ENCODE measurements at regions not wholly inside any gene's neighbourhood (a gene's known extent, or its start where the extent isn't known, plus 50 kb on each side); places are given as distances from the start of the nearest gene placed in this dataset.

DNA sequence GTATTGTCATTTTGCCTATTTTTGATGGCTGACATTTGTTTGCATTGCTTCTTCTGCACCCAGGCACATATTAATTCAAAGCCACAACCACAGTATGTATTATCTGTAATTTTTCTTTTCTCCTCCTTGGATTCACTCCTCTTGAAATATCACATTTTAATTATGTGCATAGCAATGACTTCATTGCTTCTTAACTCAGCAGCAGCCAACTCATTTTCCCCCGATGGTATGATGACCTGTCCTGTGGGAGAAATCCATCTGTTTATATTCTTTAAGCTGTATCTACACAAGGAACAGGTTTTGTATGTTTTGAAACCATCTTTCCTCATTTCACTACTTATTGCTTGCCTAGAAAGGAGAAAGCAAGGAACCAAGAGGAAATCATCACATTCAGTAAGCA, 588.8 kb downstream of the INHBA start:
- no peaks in the 10 kb centered on the region for H3K27me3 Mint-ChIP-seq (ENCODE audit: low read depth)

DNA sequence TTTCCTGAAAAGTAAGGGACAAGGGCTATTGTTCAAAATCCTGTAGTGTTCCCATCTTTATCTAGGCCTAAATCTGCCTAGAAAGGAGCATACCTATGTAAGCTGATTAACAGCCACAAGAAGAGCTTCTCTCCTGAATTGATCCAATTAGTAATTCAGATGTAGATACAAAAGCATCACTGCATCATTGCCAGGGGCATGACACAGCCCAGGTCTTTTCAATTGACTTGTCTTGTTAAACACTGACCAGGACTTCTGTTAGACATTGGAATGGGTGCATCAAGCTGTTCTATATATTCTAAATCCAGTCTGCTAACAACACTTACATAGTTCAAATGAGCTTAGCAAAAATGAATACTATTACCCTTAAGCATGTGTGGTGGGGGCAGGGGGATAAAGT, 589.2 kb downstream of the INHBA start:
- Mint-ChIP-seq H3K4me3 (no peak overlapping the region), H3K4me1 (ENCODE audit: low read depth) (no peaks in the 10 kb centered on the region), H3K9me3 (peaks cover 4% of the 10 kb centered on the region), H3K27me3 (ENCODE audit: low read depth) (no peaks in the 10 kb centered on the region), H3K36me3 (ENCODE audit: low read depth) (no peaks in the 10 kb centered on the region), H3K27ac (no peak overlapping the region)
- no peak for DNase-seq (ENCODE audit: low spot score)

More for the DNA sequence above, 588.8 kb downstream of the INHBA start:
- Mint-ChIP-seq H3K9me3 (peaks cover 4% of the 10 kb centered on the region), H3K4me3 (no peak overlapping the region), H3K4me1 (ENCODE audit: low read depth) (no peaks in the 10 kb centered on the region), H3K27ac (no peak overlapping the region), H3K36me3 (ENCODE audit: low read depth) (no peaks in the 10 kb centered on the region)
- DNase-seq (ENCODE audit: low spot score), result no peak

DNA sequence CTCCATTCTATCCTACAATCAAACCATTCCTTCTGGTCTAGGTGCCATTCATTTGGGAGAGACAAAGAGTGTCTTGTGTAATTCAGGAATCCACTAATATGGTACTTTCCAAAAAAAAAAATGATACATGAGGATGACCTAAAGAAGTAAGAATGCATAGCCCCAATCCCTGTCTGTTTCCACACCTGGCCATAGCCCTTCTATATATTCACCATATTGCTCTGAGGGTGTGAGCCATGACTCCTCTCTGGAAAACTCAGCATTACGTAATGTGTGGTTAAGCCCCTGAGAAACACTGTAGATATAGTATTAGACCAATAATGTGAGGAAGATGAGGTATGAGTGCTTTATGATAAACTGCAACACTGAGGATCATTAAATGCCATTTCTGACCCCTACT, 592.7 kb downstream of the INHBA start:
- H3K36me3 Mint-ChIP-seq (ENCODE audit: low read depth), result no peaks in the 10 kb centered on the region
- peaks cover 4% of the 10 kb centered on the region for H3K9me3 Mint-ChIP-seq
- H3K4me1 Mint-ChIP-seq (ENCODE audit: low read depth), result no peaks in the 10 kb centered on the region
- DNase-seq (ENCODE audit: low spot score), result no peak
- no peak overlapping the region for H3K4me3 Mint-ChIP-seq
- H3K27me3 Mint-ChIP-seq (ENCODE audit: low read depth), result no peaks in the 10 kb centered on the region
- no peak overlapping the region for H3K27ac Mint-ChIP-seq

DNA sequence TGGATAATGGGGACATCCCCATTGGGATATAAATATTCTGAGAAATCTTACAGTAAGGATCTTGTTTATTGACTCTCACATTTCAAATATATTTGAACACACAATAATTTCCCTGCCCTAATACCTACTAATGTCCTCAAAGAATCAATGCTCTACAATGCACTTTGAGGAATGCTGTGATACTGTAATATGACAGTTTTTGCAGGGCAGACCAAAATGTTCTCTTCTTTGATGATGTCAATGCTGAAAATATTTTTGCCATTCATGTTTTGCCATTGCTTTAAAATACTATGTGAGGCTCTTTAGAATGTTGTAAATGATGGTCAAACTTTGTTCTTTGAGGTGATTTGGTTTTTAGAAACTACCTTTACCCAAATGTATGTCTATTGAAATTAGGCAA, 594.1 kb downstream of the INHBA start:
- Mint-ChIP-seq H3K27me3 (ENCODE audit: low read depth) (no peaks in the 10 kb centered on the region), H3K36me3 (ENCODE audit: low read depth) (no peaks in the 10 kb centered on the region), H3K4me1 (ENCODE audit: low read depth) (no peaks in the 10 kb centered on the region), H3K27ac (no peak overlapping the region), H3K4me3 (no peak overlapping the region), H3K9me3 (peaks cover 4% of the 10 kb centered on the region)
- DNase-seq (ENCODE audit: low spot score), result no peak

DNA sequence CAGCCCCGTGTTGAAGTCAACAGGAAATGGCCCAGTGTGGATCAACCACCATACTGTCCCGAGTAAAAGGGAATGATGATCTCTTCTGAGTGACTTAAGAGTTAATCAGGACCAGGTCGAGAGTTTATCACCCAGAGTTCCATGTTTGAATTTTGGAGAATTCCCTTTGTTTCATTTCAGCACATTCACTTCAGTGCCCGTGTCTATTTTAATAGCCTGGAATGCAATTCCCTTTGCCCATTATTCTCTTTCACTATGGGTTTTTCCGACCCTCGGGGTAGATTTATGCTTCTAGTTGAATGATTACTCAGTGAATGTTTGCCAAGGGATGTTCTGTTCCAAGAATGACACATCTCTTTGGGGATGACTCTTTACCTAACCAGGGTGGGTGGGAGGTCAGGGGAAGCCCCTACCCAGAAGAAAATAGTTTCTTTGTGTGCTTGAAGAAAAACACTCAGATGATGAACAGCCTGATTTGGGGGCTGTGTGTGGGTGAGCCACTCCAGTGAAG, 594.9 kb downstream of the INHBA start:
- no peak overlapping the region for H3K27ac Mint-ChIP-seq

DNA sequence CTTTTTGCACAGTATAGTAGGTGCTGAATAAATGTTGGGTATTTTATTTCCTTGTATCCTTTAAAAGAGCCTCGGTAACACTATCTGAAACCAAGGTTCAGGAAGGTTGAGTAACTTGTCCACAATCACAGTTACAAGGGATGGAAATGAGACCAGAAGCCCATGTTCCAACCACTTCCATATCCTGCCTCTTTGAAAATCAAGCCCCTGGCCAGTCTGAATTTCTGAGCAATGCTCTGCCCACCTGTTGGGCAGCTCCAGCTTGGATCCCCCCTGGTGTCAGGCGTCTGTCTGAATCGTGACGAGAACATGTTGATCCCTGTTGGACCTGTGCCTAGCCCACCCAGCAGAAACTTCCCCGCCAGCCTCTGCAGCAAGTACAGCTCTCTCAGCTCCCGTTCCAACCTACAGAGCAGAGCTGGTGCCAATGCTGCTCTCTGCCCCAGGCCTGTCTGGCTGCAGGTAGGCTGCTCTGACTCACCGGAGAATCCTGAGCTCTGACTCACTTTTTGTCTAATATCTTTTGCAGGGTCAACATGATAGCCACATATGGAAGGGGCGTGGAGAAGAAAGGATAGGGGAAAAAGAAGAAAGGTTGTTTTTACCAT, 595.5 kb downstream of the INHBA start:
- Mint-ChIP-seq H3K4me1 (ENCODE audit: low read depth) (no peaks in the 10 kb centered on the region), H3K27ac (no peak overlapping the region), H3K27me3 (ENCODE audit: low read depth) (no peaks in the 10 kb centered on the region), H3K36me3 (ENCODE audit: low read depth) (no peaks in the 10 kb centered on the region), H3K9me3 (peaks cover 4% of the 10 kb centered on the region), H3K4me3 (no peak overlapping the region)
- DNase-seq (ENCODE audit: low spot score), result no peak

More for the DNA sequence above, 594.9 kb downstream of the INHBA start:
- Mint-ChIP-seq H3K36me3 (ENCODE audit: low read depth) (no peaks in the 10 kb centered on the region), H3K4me1 (ENCODE audit: low read depth) (no peaks in the 10 kb centered on the region), H3K9me3 (peaks cover 4% of the 10 kb centered on the region), H3K27me3 (ENCODE audit: low read depth) (no peaks in the 10 kb centered on the region), H3K4me3 (no peak overlapping the region)
- DNase-seq (ENCODE audit: low spot score), result no peak

DNA sequence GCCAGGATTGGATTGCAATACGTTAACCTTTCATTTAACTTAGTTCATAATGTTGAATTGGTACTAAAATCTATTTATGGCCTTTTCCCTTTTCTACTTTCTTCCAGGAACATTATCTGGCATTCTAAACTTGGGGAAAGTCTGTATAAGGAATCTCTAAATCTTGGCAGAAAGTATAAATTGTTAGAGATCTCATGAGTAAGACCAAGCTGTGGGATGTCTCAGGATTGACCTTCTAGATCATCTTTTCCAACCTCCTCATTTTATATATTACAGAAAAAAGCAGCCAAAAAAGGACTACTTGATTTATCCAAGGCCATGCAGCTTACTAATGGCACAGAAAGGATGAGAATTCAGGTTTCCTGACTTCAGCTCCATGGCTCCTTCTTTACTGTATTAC, 598.3 kb downstream of the INHBA start:
- Mint-ChIP-seq H3K4me3 (no peak overlapping the region), H3K4me1 (ENCODE audit: low read depth) (no peaks in the 10 kb centered on the region), H3K27ac (no peak overlapping the region), H3K9me3 (peaks cover 4% of the 10 kb centered on the region), H3K27me3 (ENCODE audit: low read depth) (no peaks in the 10 kb centered on the region), H3K36me3 (ENCODE audit: low read depth) (no peaks in the 10 kb centered on the region)
- DNase-seq (ENCODE audit: low spot score), result no peak

DNA sequence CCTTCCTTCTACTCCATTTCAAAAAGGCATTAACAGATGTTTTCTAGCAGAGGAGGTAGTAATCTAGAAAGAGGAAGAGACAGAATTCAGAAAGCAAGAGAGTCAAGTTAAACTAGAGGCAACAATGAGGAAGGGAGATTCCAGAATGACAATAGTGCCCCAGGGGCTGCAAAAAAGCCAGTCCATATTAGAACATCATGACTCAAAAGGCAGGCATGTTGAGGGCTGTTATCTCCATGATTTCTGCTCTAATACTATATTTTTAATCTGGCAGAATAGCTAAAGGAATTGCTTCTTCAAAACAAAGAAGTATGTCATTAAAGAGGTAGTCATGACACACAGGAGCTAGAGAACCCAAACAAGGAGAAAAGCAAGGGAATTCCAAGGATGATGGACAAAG, 599.6 kb downstream of the INHBA start:
- Mint-ChIP-seq H3K4me3 (no peak overlapping the region), H3K9me3 (peaks cover 4% of the 10 kb centered on the region), H3K27ac (no peak overlapping the region), H3K27me3 (ENCODE audit: low read depth) (no peaks in the 10 kb centered on the region), H3K36me3 (ENCODE audit: low read depth) (no peaks in the 10 kb centered on the region), H3K4me1 (ENCODE audit: low read depth) (no peaks in the 10 kb centered on the region)
- DNase-seq (ENCODE audit: low spot score), result no peak

DNA sequence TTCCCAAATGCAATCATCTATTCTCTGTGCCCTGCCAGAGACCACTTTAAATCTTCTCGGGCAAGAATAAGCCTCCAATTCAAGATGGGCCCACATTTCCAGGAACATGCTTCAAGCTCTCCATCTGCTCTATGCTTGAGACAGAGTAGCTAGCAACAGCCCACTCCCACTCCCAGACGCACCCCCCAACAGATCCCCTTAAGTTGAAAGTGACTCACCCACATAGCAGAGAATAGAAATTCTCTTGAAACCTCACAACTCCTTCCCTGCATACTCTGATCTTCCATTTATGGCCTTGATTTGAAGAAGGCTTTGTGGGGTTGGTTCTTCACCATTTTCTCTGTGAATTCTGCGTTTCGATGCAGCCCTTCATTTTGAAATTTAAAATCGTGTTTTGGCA, 604.0 kb downstream of the INHBA start:
- H3K4me3 Mint-ChIP-seq, result no peak overlapping the region
- peaks cover 4% of the 10 kb centered on the region for H3K9me3 Mint-ChIP-seq
- H3K4me1 Mint-ChIP-seq (ENCODE audit: low read depth), result no peaks in the 10 kb centered on the region
- DNase-seq (ENCODE audit: low spot score), result no peak
- H3K36me3 Mint-ChIP-seq (ENCODE audit: low read depth), result no peaks in the 10 kb centered on the region
- no peaks in the 10 kb centered on the region for H3K27me3 Mint-ChIP-seq (ENCODE audit: low read depth)
- no peak overlapping the region for H3K27ac Mint-ChIP-seq

DNA sequence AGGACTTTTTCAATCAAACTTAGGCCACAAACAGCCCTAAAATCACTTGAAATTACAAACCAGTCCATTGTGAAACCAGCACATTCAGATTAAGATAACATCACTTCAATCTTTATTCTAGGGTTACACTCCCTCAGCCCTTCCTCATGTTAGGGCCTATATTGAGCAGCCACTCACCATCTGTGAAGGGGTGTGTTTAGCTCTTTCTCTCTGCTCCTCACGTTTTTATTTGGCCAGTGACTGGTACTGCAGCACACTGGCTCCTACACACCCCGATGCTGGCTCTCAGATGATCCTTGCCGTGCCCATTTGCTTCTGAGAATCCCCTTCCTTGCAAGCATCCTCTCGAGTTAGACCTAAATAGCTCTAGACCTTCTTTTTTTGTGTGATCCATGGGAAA, 604.5 kb downstream of the INHBA start:
- Mint-ChIP-seq H3K9me3 (peaks cover 4% of the 10 kb centered on the region), H3K4me1 (ENCODE audit: low read depth) (no peaks in the 10 kb centered on the region), H3K27me3 (ENCODE audit: low read depth) (no peaks in the 10 kb centered on the region), H3K36me3 (ENCODE audit: low read depth) (no peaks in the 10 kb centered on the region), H3K4me3 (no peak overlapping the region), H3K27ac (no peak overlapping the region)
- DNase-seq (ENCODE audit: low spot score), result no peak

DNA sequence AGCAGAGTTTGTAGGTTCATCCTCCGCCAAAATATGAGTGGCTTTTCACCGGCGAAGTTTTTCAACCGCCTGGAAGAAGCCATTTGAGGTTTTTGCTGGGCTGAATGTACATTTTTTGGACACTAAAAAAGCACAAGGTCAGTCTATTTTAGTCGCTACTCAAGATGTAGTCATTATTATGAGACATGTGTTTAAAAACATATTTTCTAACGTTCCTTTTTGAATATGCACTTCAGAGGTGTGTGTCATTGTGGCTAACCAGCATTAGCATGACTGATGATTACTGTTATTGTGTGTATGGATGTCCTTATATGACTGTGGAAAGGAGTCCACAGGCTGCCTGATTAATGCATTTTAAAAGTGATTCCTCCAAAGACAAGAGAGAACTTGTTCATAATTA, 605.4 kb downstream of the INHBA start:
- no peaks in the 10 kb centered on the region for H3K4me1 Mint-ChIP-seq (ENCODE audit: low read depth)
- no peaks in the 10 kb centered on the region for H3K27me3 Mint-ChIP-seq (ENCODE audit: low read depth)
- no peak for DNase-seq (ENCODE audit: low spot score)
- H3K36me3 Mint-ChIP-seq (ENCODE audit: low read depth), result no peaks in the 10 kb centered on the region
- no peak overlapping the region for H3K27ac Mint-ChIP-seq
- peaks cover 4% of the 10 kb centered on the region for H3K9me3 Mint-ChIP-seq
- H3K4me3 Mint-ChIP-seq, result no peak overlapping the region

DNA sequence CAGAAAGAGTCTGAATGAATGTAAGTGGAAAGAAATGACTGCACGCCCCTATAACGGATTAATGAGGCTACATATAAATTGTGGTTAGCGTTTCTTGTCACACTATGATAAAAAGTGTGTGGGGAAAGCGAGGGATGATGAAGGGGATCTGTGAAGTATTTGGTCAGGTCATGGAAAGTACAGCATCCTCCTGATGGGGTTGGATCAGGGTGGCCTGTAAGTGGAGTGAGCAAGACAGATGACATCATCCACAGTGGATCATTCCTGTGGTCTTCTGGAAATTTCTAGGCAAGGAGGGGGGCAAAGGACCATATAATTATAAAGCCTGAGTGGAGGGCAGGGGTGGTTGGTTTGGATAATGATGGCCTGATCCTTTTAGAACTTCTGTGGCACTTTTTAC, 606.0 kb downstream of the INHBA start:
- H3K9me3 Mint-ChIP-seq, result peaks cover 4% of the 10 kb centered on the region
- H3K4me3 Mint-ChIP-seq, result no peak overlapping the region

DNA sequence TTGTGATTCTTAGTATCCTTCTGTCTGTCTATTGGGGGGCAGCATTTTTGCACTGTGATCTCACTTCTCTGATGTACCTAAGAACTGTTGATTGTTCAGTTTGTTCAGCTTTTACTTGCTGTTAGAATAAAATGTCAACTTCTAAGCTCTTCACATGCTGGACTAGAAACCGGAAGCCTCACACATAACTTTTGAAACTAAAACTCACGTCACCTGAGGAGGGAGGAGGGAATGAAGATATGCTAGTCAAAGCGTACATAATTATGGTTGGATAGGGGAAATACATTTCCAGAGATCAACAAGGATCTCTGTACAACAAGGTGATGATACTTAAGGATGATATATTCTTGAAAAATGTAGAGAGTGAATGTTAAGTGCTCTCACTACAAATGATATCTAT, 609.7 kb downstream of the INHBA start:
- Mint-ChIP-seq H3K27ac (no peak overlapping the region), H3K27me3 (ENCODE audit: low read depth) (no peaks in the 10 kb centered on the region), H3K36me3 (ENCODE audit: low read depth) (no peaks in the 10 kb centered on the region), H3K4me3 (no peak overlapping the region), H3K4me1 (ENCODE audit: low read depth) (no peaks in the 10 kb centered on the region), H3K9me3 (no peaks in the 10 kb centered on the region)
- DNase-seq (ENCODE audit: low spot score), result no peak

More for the DNA sequence above, 606.0 kb downstream of the INHBA start:
- no peak overlapping the region for H3K27ac Mint-ChIP-seq
- H3K4me1 Mint-ChIP-seq (ENCODE audit: low read depth), result no peaks in the 10 kb centered on the region
- no peak for DNase-seq (ENCODE audit: low spot score)
- H3K27me3 Mint-ChIP-seq (ENCODE audit: low read depth), result no peaks in the 10 kb centered on the region
- H3K36me3 Mint-ChIP-seq (ENCODE audit: low read depth), result no peaks in the 10 kb centered on the region

DNA sequence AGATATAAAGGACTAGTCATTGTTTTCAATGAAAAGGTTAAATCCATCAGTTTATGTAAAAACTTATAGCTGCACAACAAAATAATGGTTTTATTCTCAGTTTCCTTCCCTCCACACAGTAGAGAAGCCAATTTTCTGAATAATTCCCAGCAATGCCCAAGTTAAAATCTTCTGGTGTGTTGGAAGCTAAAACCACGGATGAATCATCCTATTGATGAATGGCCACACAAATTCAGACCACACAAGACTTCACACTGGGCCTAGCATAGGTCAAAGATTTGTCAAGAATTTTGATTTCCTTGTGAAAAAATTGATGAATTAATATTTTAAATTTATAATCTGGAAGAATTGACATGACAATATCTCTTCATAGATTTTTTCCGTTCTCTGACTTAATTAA, 617.6 kb downstream of the INHBA start:
- peaks cover 4% of the 10 kb centered on the region for H3K9me3 Mint-ChIP-seq
- no peak for DNase-seq (ENCODE audit: low spot score)
- H3K4me1 Mint-ChIP-seq (ENCODE audit: low read depth), result no peaks in the 10 kb centered on the region

DNA sequence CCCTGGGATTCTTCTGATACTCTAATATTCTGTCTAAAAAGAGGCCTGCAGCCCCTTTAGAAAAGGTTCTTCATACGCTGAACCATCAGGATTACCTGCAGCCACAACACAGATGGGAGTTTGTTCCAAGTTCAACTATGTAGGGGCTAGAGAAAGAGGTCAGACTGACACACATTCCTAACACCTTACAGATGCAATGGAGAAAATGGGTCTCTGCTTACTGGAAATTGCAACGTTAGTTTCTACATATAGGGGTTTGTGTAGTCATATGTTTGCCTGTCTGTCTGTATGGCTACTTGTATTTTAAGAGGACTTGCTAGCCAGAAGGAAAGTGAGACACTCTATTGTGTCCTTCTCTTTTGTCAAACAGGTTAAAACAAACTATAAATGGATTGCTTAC, 618.5 kb downstream of the INHBA start:
- Mint-ChIP-seq H3K4me3 (no peak overlapping the region), H3K27ac (no peak overlapping the region), H3K9me3 (peaks cover 4% of the 10 kb centered on the region), H3K4me1 (ENCODE audit: low read depth) (no peaks in the 10 kb centered on the region), H3K36me3 (ENCODE audit: low read depth) (no peaks in the 10 kb centered on the region), H3K27me3 (ENCODE audit: low read depth) (no peaks in the 10 kb centered on the region)
- DNase-seq (ENCODE audit: low spot score), result no peak

More for the DNA sequence above, 617.6 kb downstream of the INHBA start:
- no peaks in the 10 kb centered on the region for H3K27me3 Mint-ChIP-seq (ENCODE audit: low read depth)
- H3K36me3 Mint-ChIP-seq (ENCODE audit: low read depth), result no peaks in the 10 kb centered on the region
- H3K4me3 Mint-ChIP-seq, result no peak overlapping the region
- H3K27ac Mint-ChIP-seq, result no peak overlapping the region
